ENCODE measurements at regions not wholly inside any gene's neighbourhood (a gene's known extent, or its start where the extent isn't known, plus 50 kb on each side); places are given as distances from the start of the nearest gene placed in this dataset.

DNA sequence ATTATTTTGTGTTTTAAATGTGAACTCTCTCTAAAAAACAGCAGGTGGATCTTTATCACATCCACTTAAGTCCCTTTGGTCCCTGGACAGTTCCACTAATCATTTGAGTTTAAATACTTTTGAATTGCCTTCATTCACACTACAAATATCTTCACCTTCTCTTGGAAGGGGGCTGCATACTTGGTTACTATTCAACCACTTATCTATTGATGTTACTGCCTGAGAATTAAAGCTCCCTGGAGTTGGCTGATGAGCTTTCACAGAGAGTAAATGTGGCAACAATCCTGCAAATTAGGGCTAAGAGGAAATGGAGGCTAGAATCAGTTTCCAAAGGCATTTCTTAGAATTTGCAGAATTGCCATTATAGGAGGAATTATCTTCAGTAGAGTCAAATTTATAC lies 180.4 kb downstream of the ST8SIA4 start:
- no peaks in the 10 kb centered on the region for H3K4me1 ChIP-seq (ENCODE audit: control insufficient read depth, insufficient read depth, low read length)
- DNase-seq (no peak), ATAC-seq (no peak)
- no peak overlapping the region for H3K27ac Mint-ChIP-seq
- no peaks in the 10 kb centered on the region for H3K27me3 Mint-ChIP-seq (ENCODE audit: low read depth in 2 of 2)
- no peaks in the 10 kb centered on the region for H3K36me3 ChIP-seq (ENCODE audit: control insufficient read depth, insufficient read depth, low read length)
- no peaks in the 10 kb centered on the region for H3K4me1 Mint-ChIP-seq
- no peak overlapping the region for H3K4me3 ChIP-seq (ENCODE audit: low read length)
- TF ChIP-seq, protein P1, sequence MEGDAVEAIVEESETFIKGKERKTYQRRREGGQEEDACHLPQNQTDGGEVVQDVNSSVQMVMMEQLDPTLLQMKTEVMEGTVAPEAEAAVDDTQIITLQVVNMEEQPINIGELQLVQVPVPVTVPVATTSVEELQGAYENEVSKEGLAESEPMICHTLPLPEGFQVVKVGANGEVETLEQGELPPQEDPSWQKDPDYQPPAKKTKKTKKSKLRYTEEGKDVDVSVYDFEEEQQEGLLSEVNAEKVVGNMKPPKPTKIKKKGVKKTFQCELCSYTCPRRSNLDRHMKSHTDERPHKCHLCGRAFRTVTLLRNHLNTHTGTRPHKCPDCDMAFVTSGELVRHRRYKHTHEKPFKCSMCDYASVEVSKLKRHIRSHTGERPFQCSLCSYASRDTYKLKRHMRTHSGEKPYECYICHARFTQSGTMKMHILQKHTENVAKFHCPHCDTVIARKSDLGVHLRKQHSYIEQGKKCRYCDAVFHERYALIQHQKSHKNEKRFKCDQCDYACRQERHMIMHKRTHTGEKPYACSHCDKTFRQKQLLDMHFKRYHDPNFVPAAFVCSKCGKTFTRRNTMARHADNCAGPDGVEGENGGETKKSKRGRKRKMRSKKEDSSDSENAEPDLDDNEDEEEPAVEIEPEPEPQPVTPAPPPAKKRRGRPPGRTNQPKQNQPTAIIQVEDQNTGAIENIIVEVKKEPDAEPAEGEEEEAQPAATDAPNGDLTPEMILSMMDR (IDR thresholded peaks at IDR 0.05): no peak
- H3K9me3 ChIP-seq (ENCODE audit: control insufficient read depth, insufficient read depth, low read length): no peaks in the 10 kb centered on the region
- no peak overlapping the region for H3K4me3 Mint-ChIP-seq
- H3K27ac ChIP-seq (ENCODE audit: low read length): no peak overlapping the region
- no peaks in the 10 kb centered on the region for H3K9me3 Mint-ChIP-seq
- H3K27me3 ChIP-seq (ENCODE audit: control insufficient read depth, insufficient read depth, low read length): no peaks in the 10 kb centered on the region
- H3K36me3 Mint-ChIP-seq: no peaks in the 10 kb centered on the region
- intact Hi-C loops (cut with micrococcal nuclease): no loop called here

DNA sequence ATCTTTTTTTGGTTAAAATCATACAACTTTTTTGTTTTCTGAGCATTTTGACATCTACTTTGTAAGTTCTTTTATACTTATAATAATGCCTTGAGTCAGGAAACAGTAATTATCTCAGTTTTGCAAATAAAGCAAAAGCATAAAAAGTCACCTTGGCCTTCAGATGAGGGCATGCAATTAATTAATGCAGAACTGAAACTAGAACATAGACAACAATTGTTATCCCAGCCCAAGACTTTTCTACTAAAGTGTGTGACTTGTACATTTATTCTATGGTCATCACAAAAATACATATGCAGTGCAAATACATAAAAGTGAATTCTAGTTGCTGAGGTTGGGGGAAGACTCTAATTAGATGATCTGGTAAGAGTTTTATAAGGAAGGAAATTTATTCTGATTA lies 179.9 kb downstream of the ST8SIA4 start:
- H3K27ac Mint-ChIP-seq: no peak overlapping the region
- no peak overlapping the region for H3K4me3 ChIP-seq (ENCODE audit: low read length)
- H3K4me3 Mint-ChIP-seq: no peak overlapping the region
- TF ChIP-seq, protein P1 (IDR thresholded peaks at IDR 0.05): no peak
- H3K4me1 Mint-ChIP-seq: no peaks in the 10 kb centered on the region
- no peaks in the 10 kb centered on the region for H3K9me3 Mint-ChIP-seq
- no peaks in the 10 kb centered on the region for H3K9me3 ChIP-seq (ENCODE audit: control insufficient read depth, insufficient read depth, low read length)
- no peaks in the 10 kb centered on the region for H3K4me1 ChIP-seq (ENCODE audit: control insufficient read depth, insufficient read depth, low read length)
- ATAC-seq (no peak), DNase-seq (no peak)
- intact Hi-C loops (cut with micrococcal nuclease): no loop called here
- H3K27me3 ChIP-seq (ENCODE audit: control insufficient read depth, insufficient read depth, low read length): no peaks in the 10 kb centered on the region
- no peaks in the 10 kb centered on the region for H3K36me3 ChIP-seq (ENCODE audit: control insufficient read depth, insufficient read depth, low read length)
- no peaks in the 10 kb centered on the region for H3K27me3 Mint-ChIP-seq (ENCODE audit: low read depth in 2 of 2)
- no peaks in the 10 kb centered on the region for H3K36me3 Mint-ChIP-seq
- no peak overlapping the region for H3K27ac ChIP-seq (ENCODE audit: low read length)

DNA sequence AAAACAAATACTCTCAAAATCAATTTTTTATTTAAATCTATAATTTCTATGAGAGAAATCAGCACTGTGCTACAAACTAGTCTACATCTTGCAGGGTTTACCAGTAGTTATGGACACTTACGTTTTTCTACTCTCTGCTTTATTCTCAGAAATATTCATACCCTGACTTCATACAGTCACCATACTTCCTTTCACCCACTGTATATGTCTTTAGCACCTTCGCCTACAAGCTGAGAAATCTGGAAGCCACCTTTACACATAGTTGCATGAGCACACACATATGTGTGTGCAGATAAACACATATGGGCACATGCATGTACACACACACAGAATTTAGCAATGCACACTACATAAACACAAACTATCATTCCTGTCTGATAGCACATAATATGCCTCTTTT lies 177.0 kb downstream of the ST8SIA4 start:
- Histone ChIP-seq H3K36me3 (ENCODE audit: control insufficient read depth, insufficient read depth, low read length) (no peaks in the 10 kb centered on the region), H3K27me3 (ENCODE audit: control insufficient read depth, insufficient read depth, low read length) (no peaks in the 10 kb centered on the region), H3K4me1 (ENCODE audit: control insufficient read depth, insufficient read depth, low read length) (no peaks in the 10 kb centered on the region), H3K4me3 (ENCODE audit: low read length) (no peak overlapping the region), H3K27ac (ENCODE audit: low read length) (no peak overlapping the region), H3K9me3 (ENCODE audit: control insufficient read depth, insufficient read depth, low read length) (no peaks in the 10 kb centered on the region)
- Mint-ChIP-seq H3K36me3 (no peaks in the 10 kb centered on the region), H3K27ac (no peak overlapping the region), H3K4me1 (no peaks in the 10 kb centered on the region), H3K4me3 (no peak overlapping the region), H3K27me3 (ENCODE audit: low read depth in 2 of 2) (no peaks in the 10 kb centered on the region), H3K9me3 (no peaks in the 10 kb centered on the region)
- no peak for DNase-seq
- WGBS (ENCODE audit: insufficient coverage): 80% methylated on average over 2 of the region's 2 CpGs
- ATAC-seq: no peak
- TF ChIP-seq, protein P1 (IDR thresholded peaks at IDR 0.05): no peak
- intact Hi-C loops (cut with micrococcal nuclease): no loop called here

DNA sequence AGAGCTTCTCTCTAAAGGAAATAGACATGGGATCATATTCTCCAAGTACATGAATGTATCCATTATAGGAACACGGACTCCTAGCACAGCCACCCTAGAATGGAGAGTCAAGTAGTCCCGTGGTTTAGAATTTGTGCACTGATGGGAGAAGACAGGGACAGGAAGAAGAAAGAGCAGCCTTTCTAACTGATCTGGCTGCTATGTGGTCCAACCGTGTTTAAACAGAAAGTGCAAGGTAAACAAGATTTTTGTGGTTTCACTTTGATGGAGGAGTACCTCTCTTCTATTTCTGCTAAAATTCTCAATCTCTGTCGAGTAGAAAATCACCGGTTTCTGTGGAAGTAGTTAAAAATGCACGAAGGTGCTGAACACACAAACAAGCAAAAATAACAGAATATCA lies 171.3 kb downstream of the ST8SIA4 start:
- peak; percentile 63 to 75 (median 64) for ATAC-seq
- Mint-ChIP-seq H3K27me3 (ENCODE audit: low read depth in 2 of 2) (no peaks in the 10 kb centered on the region), H3K9me3 (no peaks in the 10 kb centered on the region), H3K27ac (peak overlapping the region in 1 of 2 donors; percentile 86), H3K4me3 (peak overlapping the region; percentile 77), H3K4me1 (peaks cover 7 to 8% of the 10 kb centered on the region in 2 donors), H3K36me3 (no peaks in the 10 kb centered on the region)
- Histone ChIP-seq H3K4me1 (ENCODE audit: control insufficient read depth, insufficient read depth, low read length) (no peaks in the 10 kb centered on the region), H3K9me3 (ENCODE audit: control insufficient read depth, insufficient read depth, low read length) (no peaks in the 10 kb centered on the region), H3K4me3 (ENCODE audit: low read length) (peak overlapping the region; percentile 6), H3K27me3 (ENCODE audit: control insufficient read depth, insufficient read depth, low read length) (no peaks in the 10 kb centered on the region), H3K27ac (ENCODE audit: low read length) (peak overlapping the region; percentile 25), H3K36me3 (ENCODE audit: control insufficient read depth, insufficient read depth, low read length) (no peaks in the 10 kb centered on the region)
- TF ChIP-seq, protein P1 (IDR thresholded peaks at IDR 0.05): no peak
- intact Hi-C loops (cut with micrococcal nuclease): loop anchor here (10.0 kb wide), 1 partner anchor 173 kb away; the partner anchor contains the start of gene ST8SIA4
- peak in 1 of 2 donors; percentile 66 for DNase-seq
- 0% methylated on average over 2 of the region's 6 CpGs for WGBS (ENCODE audit: insufficient coverage)

Data from natural killer cell (primary cell).